GM12874 (cell line): ENCODE measurements at regions not wholly inside any gene's neighbourhood (a gene's known extent, or its start where the extent isn't known, plus 50 kb on each side); places are given as distances from the start of the nearest gene placed in this dataset.

Source experiments
- TF ChIP-seq, protein P1 (sequence below): IDR thresholded peaks from 2 replicates; pipeline ENCODE4 v1.5.1; 2011; ENCODE audit warnings: low read depth, mild to moderate bottlenecking, control low read depth, low read length, moderate library complexity; ENCODE audit not compliant: insufficient read depth

- TF ChIP-seq, protein P1, sequence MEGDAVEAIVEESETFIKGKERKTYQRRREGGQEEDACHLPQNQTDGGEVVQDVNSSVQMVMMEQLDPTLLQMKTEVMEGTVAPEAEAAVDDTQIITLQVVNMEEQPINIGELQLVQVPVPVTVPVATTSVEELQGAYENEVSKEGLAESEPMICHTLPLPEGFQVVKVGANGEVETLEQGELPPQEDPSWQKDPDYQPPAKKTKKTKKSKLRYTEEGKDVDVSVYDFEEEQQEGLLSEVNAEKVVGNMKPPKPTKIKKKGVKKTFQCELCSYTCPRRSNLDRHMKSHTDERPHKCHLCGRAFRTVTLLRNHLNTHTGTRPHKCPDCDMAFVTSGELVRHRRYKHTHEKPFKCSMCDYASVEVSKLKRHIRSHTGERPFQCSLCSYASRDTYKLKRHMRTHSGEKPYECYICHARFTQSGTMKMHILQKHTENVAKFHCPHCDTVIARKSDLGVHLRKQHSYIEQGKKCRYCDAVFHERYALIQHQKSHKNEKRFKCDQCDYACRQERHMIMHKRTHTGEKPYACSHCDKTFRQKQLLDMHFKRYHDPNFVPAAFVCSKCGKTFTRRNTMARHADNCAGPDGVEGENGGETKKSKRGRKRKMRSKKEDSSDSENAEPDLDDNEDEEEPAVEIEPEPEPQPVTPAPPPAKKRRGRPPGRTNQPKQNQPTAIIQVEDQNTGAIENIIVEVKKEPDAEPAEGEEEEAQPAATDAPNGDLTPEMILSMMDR: no peak
Measured at GRCh38 chr2:12666445-12666844, 50.3 kb upstream of the TRIB2 start.
